SK-N-MC (cell line): ENCODE measurements at regions not wholly inside any gene's neighbourhood (a gene's known extent, or its start where the extent isn't known, plus 50 kb on each side); places are given as distances from the start of the nearest gene placed in this dataset.
A peak's percentile ranks its signal among the peaks of the same experiment; 100 is the strongest.
"Not testable (repeated sequence)": the region's sequence is repeated elsewhere in the genome, so short reads cannot be mapped to it uniquely, and the experiment has no call there.

Source experiments
- DNase-seq: peaks from one replicate; pipeline ENCODE4 v3.0.0-alpha.2; 2011; ENCODE audit warnings: low read depth, low spot score
- H3K27ac ChIP-seq: fragments of 200-600 bp; sonication (generic); 2 replicates; pipeline ENCODE4 v1.5.1; 2016; ENCODE audit warnings: mixed run types
- H3K36me3 ChIP-seq: fragments of 200-600 bp; sonication (generic); 2 replicates; pipeline ENCODE4 v1.6.1; 2017; ENCODE audit warnings: antibody characterized with exemption, low read length, mixed read lengths; ENCODE audit not compliant: insufficient read depth
- H3K4me3 ChIP-seq: fragments of 200-600 bp; sonication (generic); 2 replicates; pipeline ENCODE4 v1.5.1; 2016
- H3K9ac ChIP-seq: fragments of 200-600 bp; sonication (generic); 2 replicates; pipeline ENCODE4 v1.8.0; 2017; ENCODE audit warnings: mixed run types, mixed read lengths; ENCODE audit not compliant: insufficient read length
- H3K9me3 ChIP-seq: fragments of 200-600 bp; sonication (generic); 2 replicates; pipeline ENCODE4 v1.6.1; 2017; ENCODE audit warnings: low read depth, mild to moderate bottlenecking, antibody characterized with exemption, low read length, moderate library complexity, mixed read lengths
- EZH2 ChIP-seq: fragments of 200-600 bp; sonication (generic); IDR thresholded peaks from one replicate; pipeline ENCODE4 v1.6.1; 2017; ENCODE audit warnings: antibody characterized with exemption
- FOXP2 ChIP-seq: optimal IDR thresholded peaks from 2 replicates; pipeline ENCODE3; 2011; ENCODE audit warnings: mild to moderate bottlenecking, moderate library complexity; ENCODE audit not compliant: insufficient read depth; ENCODE audit errors: extremely low read length, control extremely low read depth
- POLR2AphosphoS5 ChIP-seq: IDR thresholded peaks from 2 replicates; pipeline ENCODE4 v1.6.1; 2012; ENCODE audit warnings: mild to moderate bottlenecking, low read depth, low read length, borderline replicate concordance

- no peak for DNase-seq
- Histone ChIP-seq H3K9ac (no peak overlapping the region), H3K4me3 (no peak overlapping the region), H3K9me3 (no peaks in the 10 kb centered on the region), H3K36me3 (no peaks in the 10 kb centered on the region), H3K27ac (no peak overlapping the region)
- TF ChIP-seq FOXP2, result no peak
- TF ChIP-seq POLR2AphosphoS5, result no peak
- no peak for TF ChIP-seq EZH2
These were observed 356.7 kb downstream of the PDCD6IP start for GRCh38 chr3:34155108-34155507.

DNA sequence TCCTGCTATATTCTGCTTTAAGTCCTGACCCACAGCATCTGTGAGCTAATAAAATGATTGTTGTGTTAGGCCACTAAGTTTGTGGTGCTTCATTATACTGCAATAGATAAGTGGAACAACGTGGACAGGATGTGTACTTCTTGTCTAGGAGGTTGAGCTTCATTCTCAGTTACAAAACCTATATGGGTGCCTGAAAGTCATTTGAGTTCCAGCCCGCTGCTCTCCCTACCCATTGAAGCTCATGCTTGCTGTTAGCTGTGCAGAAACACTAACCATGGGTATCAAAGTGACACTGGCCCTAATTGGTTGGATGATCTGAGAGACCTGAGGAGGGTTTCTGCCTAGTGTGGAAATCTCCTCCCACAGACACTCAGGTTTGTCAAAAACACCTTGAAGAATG lies 357.2 kb downstream of the PDCD6IP start:
- Histone ChIP-seq H3K9ac (no peak overlapping the region), H3K9me3 (no peaks in the 10 kb centered on the region), H3K36me3 (no peaks in the 10 kb centered on the region), H3K4me3 (no peak overlapping the region), H3K27ac (no peak overlapping the region)
- no peak for DNase-seq
- no peak for TF ChIP-seq POLR2AphosphoS5
- no peak for TF ChIP-seq EZH2
- TF ChIP-seq FOXP2, result no peak

DNA sequence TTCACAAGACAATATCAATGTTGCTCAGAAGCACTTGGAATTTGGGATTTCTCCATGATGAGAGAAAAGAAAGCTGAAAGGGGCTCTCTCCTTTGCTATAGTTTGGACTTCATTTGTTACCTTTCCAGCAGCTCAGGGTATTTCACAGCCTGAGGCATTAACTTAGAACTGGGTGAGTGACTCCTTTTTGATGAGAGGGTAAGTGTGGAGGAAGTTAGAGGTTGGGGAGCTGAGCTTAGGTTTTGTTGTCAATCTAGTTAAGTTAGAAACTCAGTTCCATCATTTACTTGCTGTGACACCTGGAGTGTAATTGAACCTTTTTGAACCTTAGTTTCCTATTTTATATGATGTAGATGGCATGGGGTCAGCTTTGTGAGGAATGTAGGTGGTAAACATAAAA lies 359.1 kb downstream of the PDCD6IP start:
- H3K27ac ChIP-seq, result peak overlapping the region; percentile 54
- TF ChIP-seq FOXP2 (no peak), POLR2AphosphoS5 (no peak), EZH2 (no peak)
- no peak overlapping the region for H3K4me3 ChIP-seq
- H3K36me3 ChIP-seq, result no peaks in the 10 kb centered on the region
- no peaks in the 10 kb centered on the region for H3K9me3 ChIP-seq
- DNase-seq, result no peak
- no peak overlapping the region for H3K9ac ChIP-seq

DNA sequence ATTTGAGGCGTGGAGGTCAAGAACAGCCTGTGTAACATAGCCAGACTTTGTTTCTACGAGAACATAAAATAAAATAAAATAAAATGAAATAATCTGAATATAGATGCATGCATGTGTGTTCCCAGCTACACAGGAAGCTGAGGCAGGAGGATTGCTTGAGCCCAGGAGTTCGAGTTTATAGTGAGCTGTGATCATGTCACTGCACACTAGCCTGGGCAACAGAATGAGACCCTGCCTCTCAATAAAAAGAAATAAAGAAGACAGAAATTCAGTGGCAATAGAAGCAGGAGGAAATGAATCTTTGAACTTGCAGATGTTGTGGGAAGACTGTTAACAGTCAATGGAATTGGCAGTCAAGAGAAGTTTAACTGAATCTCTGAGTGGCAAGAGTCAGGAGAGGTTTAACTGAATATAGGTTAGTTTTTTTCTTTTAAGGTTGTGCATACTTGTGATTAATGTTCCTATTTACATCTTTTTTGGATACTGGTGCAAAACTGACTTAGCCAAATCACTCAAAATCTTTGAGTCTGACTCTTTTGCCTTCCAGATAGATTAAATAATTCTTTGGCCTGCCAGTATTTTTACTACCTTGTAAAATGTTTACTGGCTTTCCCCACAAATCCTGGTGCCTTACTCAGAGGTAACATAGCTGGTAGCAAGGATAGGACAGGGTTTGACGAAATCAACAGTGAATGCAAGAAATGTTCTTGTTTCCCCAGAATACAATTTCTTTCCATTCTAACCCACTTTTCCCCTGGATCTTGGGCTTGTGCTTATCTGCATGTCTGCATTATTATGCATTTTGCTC lies 361.4 kb downstream of the PDCD6IP start:
- TF ChIP-seq POLR2AphosphoS5 (no peak), EZH2 (no peak), FOXP2 (no peak)
- Histone ChIP-seq H3K9ac (no peak overlapping the region), H3K36me3 (no peaks in the 10 kb centered on the region), H3K9me3 (no peaks in the 10 kb centered on the region), H3K27ac (no peak overlapping the region), H3K4me3 (no peak overlapping the region)
- DNase-seq, result no peak

DNA sequence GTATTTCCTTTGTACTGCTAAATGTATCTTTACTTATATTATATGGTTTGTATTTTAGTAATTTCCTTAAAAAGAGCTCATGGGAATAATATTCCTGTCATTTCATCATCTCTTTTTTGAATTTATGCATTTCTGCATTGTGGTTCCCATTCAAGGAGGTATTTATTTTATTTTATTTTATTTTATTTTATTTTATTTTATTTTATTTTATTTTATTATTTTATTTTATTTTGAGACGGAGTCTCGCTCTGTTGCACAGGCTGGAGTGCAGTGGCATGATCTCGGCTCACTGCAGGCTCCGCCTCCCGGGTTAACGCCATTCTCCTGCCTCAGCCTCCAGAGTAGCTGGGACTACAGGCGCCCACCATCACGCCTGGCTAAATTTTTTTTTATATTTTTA lies 371.2 kb downstream of the PDCD6IP start:
- not testable (repeated sequence) for H3K36me3 ChIP-seq, DNase-seq, H3K9me3 ChIP-seq, H3K27ac ChIP-seq, H3K4me3 ChIP-seq, H3K9ac ChIP-seq

- peak; percentile 59 for DNase-seq
- Histone ChIP-seq H3K36me3 (no peaks in the 10 kb centered on the region), H3K9me3 (no peaks in the 10 kb centered on the region), H3K27ac (no peak overlapping the region), H3K4me3 (peak overlapping the region; percentile 43; the same call in 1 of the 2 replicates), H3K9ac (no peak overlapping the region)
- TF ChIP-seq EZH2, result no peak
- peak; percentile 49; the same call in 1 of the 2 replicates for TF ChIP-seq POLR2AphosphoS5
- no peak for TF ChIP-seq FOXP2
These were observed 376.3 kb downstream of the PDCD6IP start for GRCh38 chr3:34174740-34175139.

GRCh38 chr3:34175636-34176176 lies 377.3 kb downstream of the PDCD6IP start:
- Histone ChIP-seq H3K9me3 (no peaks in the 10 kb centered on the region), H3K9ac (no peak overlapping the region), H3K36me3 (no peaks in the 10 kb centered on the region), H3K27ac (no peak overlapping the region), H3K4me3 (no peak overlapping the region)
- TF ChIP-seq POLR2AphosphoS5, result no peak
- no peak for TF ChIP-seq EZH2
- TF ChIP-seq FOXP2, result no peak
- DNase-seq, result no peak

GRCh38 chr3:34176723-34177122 lies 378.3 kb downstream of the PDCD6IP start:
- Histone ChIP-seq H3K9me3 (no peaks in the 10 kb centered on the region), H3K36me3 (no peaks in the 10 kb centered on the region), H3K4me3 (no peak overlapping the region), H3K27ac (no peak overlapping the region), H3K9ac (no peak overlapping the region)
- DNase-seq, result no peak
- TF ChIP-seq EZH2, result no peak
- no peak for TF ChIP-seq POLR2AphosphoS5
- TF ChIP-seq FOXP2, result no peak

GRCh38 chr3:34178415-34178814 lies 380.0 kb downstream of the PDCD6IP start:
- Histone ChIP-seq H3K9ac (no peak overlapping the region), H3K4me3 (no peak overlapping the region), H3K36me3 (no peaks in the 10 kb centered on the region), H3K27ac (no peak overlapping the region), H3K9me3 (no peaks in the 10 kb centered on the region)
- no peak for DNase-seq
- TF ChIP-seq FOXP2, result no peak
- no peak for TF ChIP-seq POLR2AphosphoS5
- TF ChIP-seq EZH2, result no peak
